Rectal smooth muscle tissue (tissue), 1 donor: ENCODE measurements at regions not wholly inside any gene's neighbourhood (a gene's known extent, or its start where the extent isn't known, plus 50 kb on each side); places are given as distances from the start of the nearest gene placed in this dataset.
"Not testable (repeated sequence)": the region's sequence is repeated elsewhere in the genome, so short reads cannot be mapped to it uniquely, and the experiment has no call there.

Experiments
- H3K27ac ChIP-seq: one replicate; pipeline ENCODE4 v1.7.0; 2013; ENCODE audit warnings: low read depth, low read length, inconsistent platforms
- H3K27me3 ChIP-seq: one replicate; pipeline ENCODE4 v1.7.0; 2013; ENCODE audit warnings: low read length; ENCODE audit not compliant: control insufficient read depth, insufficient read depth
- H3K36me3 ChIP-seq: one replicate; pipeline ENCODE4 v1.7.0; 2013; ENCODE audit warnings: low read length; ENCODE audit not compliant: control insufficient read depth, insufficient read depth
- H3K4me1 ChIP-seq: one replicate; pipeline ENCODE4 v1.7.0; 2013; ENCODE audit warnings: low read length; ENCODE audit not compliant: control insufficient read depth, insufficient read depth
- H3K4me3 ChIP-seq: one replicate; pipeline ENCODE4 v1.7.0; 2013; ENCODE audit warnings: low read length
- H3K9ac ChIP-seq: one replicate; pipeline ENCODE4 v1.7.0; 2013; ENCODE audit warnings: low read length

GRCh38 chr14:55913324-55914025 is 204.7 kb upstream of the PELI2 start:
- Histone ChIP-seq H3K9ac (no peak overlapping the region), H3K27ac (no peak overlapping the region), H3K4me3 (no peak overlapping the region), H3K36me3 (no peaks in the 10 kb centered on the region), H3K4me1 (no peaks in the 10 kb centered on the region), H3K27me3 (no peaks in the 10 kb centered on the region)

- Histone ChIP-seq H3K36me3 (no peaks in the 10 kb centered on the region), H3K4me1 (no peaks in the 10 kb centered on the region), H3K4me3 (no peak overlapping the region), H3K27me3 (no peaks in the 10 kb centered on the region), H3K27ac (no peak overlapping the region), H3K9ac (no peak overlapping the region)
Observed at GRCh38 chr14:55914771-55915170, 203.4 kb upstream of the PELI2 start.

GRCh38 chr14:55915456-55915855 is 202.8 kb upstream of the PELI2 start:
- H3K27ac ChIP-seq: no peak overlapping the region
- H3K27me3 ChIP-seq: no peaks in the 10 kb centered on the region
- no peak overlapping the region for H3K4me3 ChIP-seq
- H3K9ac ChIP-seq: no peak overlapping the region
- H3K36me3 ChIP-seq: no peaks in the 10 kb centered on the region
- no peaks in the 10 kb centered on the region for H3K4me1 ChIP-seq

- not testable (repeated sequence) for H3K4me1 ChIP-seq, H3K4me3 ChIP-seq, H3K36me3 ChIP-seq, H3K27me3 ChIP-seq, H3K27ac ChIP-seq, H3K9ac ChIP-seq
Observed at GRCh38 chr14:55919800-55920199, 198.4 kb upstream of the PELI2 start.

GRCh38 chr14:55921511-55921910 is 196.7 kb upstream of the PELI2 start:
- Histone ChIP-seq H3K4me3 (no peak overlapping the region), H3K27me3 (no peaks in the 10 kb centered on the region), H3K4me1 (no peaks in the 10 kb centered on the region), H3K36me3 (no peaks in the 10 kb centered on the region), H3K9ac (no peak overlapping the region), H3K27ac (no peak overlapping the region)

GRCh38 chr14:55926007-55926406 is 192.2 kb upstream of the PELI2 start:
- H3K36me3 ChIP-seq: no peaks in the 10 kb centered on the region
- no peaks in the 10 kb centered on the region for H3K4me1 ChIP-seq
- no peaks in the 10 kb centered on the region for H3K27me3 ChIP-seq
- H3K4me3 ChIP-seq: no peak overlapping the region
- H3K27ac ChIP-seq: no peak overlapping the region
- no peak overlapping the region for H3K9ac ChIP-seq

GRCh38 chr14:55927028-55927427 is 191.2 kb upstream of the PELI2 start:
- Histone ChIP-seq H3K36me3 (no peaks in the 10 kb centered on the region), H3K27ac (no peak overlapping the region), H3K9ac (no peak overlapping the region), H3K27me3 (no peaks in the 10 kb centered on the region), H3K4me3 (no peak overlapping the region), H3K4me1 (no peaks in the 10 kb centered on the region)

- Histone ChIP-seq H3K27ac (no peak overlapping the region), H3K4me1 (no peaks in the 10 kb centered on the region), H3K4me3 (no peak overlapping the region), H3K9ac (no peak overlapping the region), H3K27me3 (no peaks in the 10 kb centered on the region), H3K36me3 (no peaks in the 10 kb centered on the region)
Observed at GRCh38 chr14:55928276-55928675, 189.9 kb upstream of the PELI2 start.

GRCh38 chr14:55929136-55929535 is 189.1 kb upstream of the PELI2 start:
- Histone ChIP-seq H3K9ac (no peak overlapping the region), H3K4me3 (no peak overlapping the region), H3K36me3 (no peaks in the 10 kb centered on the region), H3K27ac (no peak overlapping the region), H3K4me1 (no peaks in the 10 kb centered on the region), H3K27me3 (no peaks in the 10 kb centered on the region)

- Histone ChIP-seq H3K4me1 (no peaks in the 10 kb centered on the region), H3K36me3 (no peaks in the 10 kb centered on the region), H3K27ac (no peak overlapping the region), H3K4me3 (no peak overlapping the region), H3K27me3 (no peaks in the 10 kb centered on the region), H3K9ac (no peak overlapping the region)
Observed at GRCh38 chr14:55930016-55930784, 188.0 kb upstream of the PELI2 start.

- Histone ChIP-seq H3K4me3 (no peak overlapping the region), H3K27me3 (no peaks in the 10 kb centered on the region), H3K27ac (no peak overlapping the region), H3K4me1 (no peaks in the 10 kb centered on the region), H3K9ac (no peak overlapping the region), H3K36me3 (no peaks in the 10 kb centered on the region)
Observed at GRCh38 chr14:55936691-55937090, 181.5 kb upstream of the PELI2 start.

- Histone ChIP-seq H3K4me3 (no peak overlapping the region), H3K27ac (peak overlapping the region; percentile 3)
Observed at GRCh38 chr14:55938249-55938791, 179.9 kb upstream of the PELI2 start.

More at GRCh38 chr14:55938249-55938791, 179.9 kb upstream of the PELI2 start:
- Histone ChIP-seq H3K4me1 (no peaks in the 10 kb centered on the region), H3K27me3 (no peaks in the 10 kb centered on the region), H3K36me3 (no peaks in the 10 kb centered on the region), H3K9ac (no peak overlapping the region)
